ENCODE measurements at regions not wholly inside any gene's neighbourhood (a gene's known extent, or its start where the extent isn't known, plus 50 kb on each side); places are given as distances from the start of the nearest gene placed in this dataset.

- no peaks in the 10 kb centered on the region for H3K36me3 ChIP-seq (ENCODE audit: insufficient read depth, low read length)
- CTCF ChIA-PET (ENCODE audit: unreplicated experiment): no interaction called here
- no peak overlapping the region for H3K27ac ChIP-seq (ENCODE audit: low read depth, low read length, poor library complexity, severe bottlenecking)
- no peaks in the 10 kb centered on the region for H3K9me3 ChIP-seq (ENCODE audit: low read length)
- H3K4me1 ChIP-seq (ENCODE audit: insufficient read depth, low read length, poor library complexity, severe bottlenecking): no peaks in the 10 kb centered on the region
- no peak overlapping the region for H3K4me3 ChIP-seq (ENCODE audit: low read depth, low read length, poor library complexity, severe bottlenecking)
- no peak for DNase-seq (ENCODE audit: low spot score)
- POLR2A ChIA-PET: no interaction called here
- no peak for TF ChIP-seq CTCF (conservative IDR thresholded peaks at IDR 0.05; ENCODE audit: low read length)
- no peak for TF ChIP-seq EZH2phosphoT487 (IDR thresholded peaks at IDR 0.05; ENCODE audit: borderline replicate concordance, low read depth, low read length)
- H3K4me2 ChIP-seq (ENCODE audit: low read length): no peak overlapping the region
- no peak overlapping the region for H2AFZ ChIP-seq (ENCODE audit: low read length)
- no peaks in the 10 kb centered on the region for H3K79me2 ChIP-seq (ENCODE audit: insufficient read depth, low read depth, low read length)
- no peaks in the 10 kb centered on the region for H4K20me1 ChIP-seq (ENCODE audit: insufficient read depth, low read length)
- intact Hi-C loops (cut with micrococcal nuclease; ENCODE audit: unreplicated experiment): no loop called here
- no TSS peak for BruUV-seq (replicated peaks)
- no peaks in the 10 kb centered on the region for H3K9me2 ChIP-seq (ENCODE audit: insufficient read depth, low read length)
These were observed 300.7 kb upstream of the PDGFD start for GRCh38 chr11:104464691-104465090.

DNA sequence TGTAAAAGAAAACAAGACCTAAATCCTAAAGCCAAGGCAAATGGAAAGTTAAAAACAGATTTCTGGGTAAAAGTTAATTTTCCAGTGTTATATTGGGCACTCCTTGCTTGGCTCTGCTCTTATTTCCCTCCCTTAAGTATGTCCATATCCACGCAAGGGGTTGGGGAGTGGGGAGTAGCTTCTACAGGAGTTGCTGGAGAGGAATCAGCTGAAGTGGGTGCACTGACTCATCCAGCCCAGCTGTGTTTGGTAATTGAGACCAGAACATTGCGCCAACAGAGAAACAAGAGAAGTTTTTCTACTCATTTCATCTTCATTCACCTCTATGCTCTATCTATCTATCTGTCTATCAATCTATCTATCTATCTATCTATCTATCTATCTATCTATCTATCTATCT, 298.4 kb upstream of the PDGFD start:
- CTCF ChIA-PET (ENCODE audit: unreplicated experiment): no interaction called here

More for the DNA sequence above, 298.4 kb upstream of the PDGFD start:
- Histone ChIP-seq H3K4me2 (ENCODE audit: low read length) (no peak overlapping the region), H3K4me1 (ENCODE audit: insufficient read depth, low read length, poor library complexity, severe bottlenecking) (no peaks in the 10 kb centered on the region), H4K20me1 (ENCODE audit: insufficient read depth, low read length) (no peaks in the 10 kb centered on the region), H3K9me2 (ENCODE audit: insufficient read depth, low read length) (no peaks in the 10 kb centered on the region), H2AFZ (ENCODE audit: low read length) (no peak overlapping the region), H3K27ac (ENCODE audit: low read depth, low read length, poor library complexity, severe bottlenecking) (no peak overlapping the region), H3K9me3 (ENCODE audit: low read length) (no peaks in the 10 kb centered on the region), H3K4me3 (ENCODE audit: low read depth, low read length, poor library complexity, severe bottlenecking) (no peak overlapping the region), H3K79me2 (ENCODE audit: insufficient read depth, low read depth, low read length) (no peaks in the 10 kb centered on the region), H3K36me3 (ENCODE audit: insufficient read depth, low read length) (no peaks in the 10 kb centered on the region)
- DNase-seq (ENCODE audit: low spot score): no peak
- BruUV-seq (replicated peaks): no TSS peak
- intact Hi-C loops (cut with micrococcal nuclease; ENCODE audit: unreplicated experiment): no loop called here
- TF ChIP-seq EZH2phosphoT487 (IDR thresholded peaks at IDR 0.05; ENCODE audit: borderline replicate concordance, low read depth, low read length) (no peak), CTCF (conservative IDR thresholded peaks at IDR 0.05; ENCODE audit: low read length) (no peak)
- POLR2A ChIA-PET: no interaction called here
